ENCODE measurements at regions not wholly inside any gene's neighbourhood (a gene's known extent, or its start where the extent isn't known, plus 50 kb on each side); places are given as distances from the start of the nearest gene placed in this dataset.
"Not testable (repeated sequence)": the region's sequence is repeated elsewhere in the genome, so short reads cannot be mapped to it uniquely, and the experiment has no call there.

GRCh38 chr16:54879681-54880080 is 51.0 kb upstream of the IRX5 start:
- TF ChIP-seq JUND (IDR thresholded peaks at IDR 0.05; ENCODE audit: low read depth), result no peak
- in situ Hi-C loops (cut with HindIII; ENCODE audit: low pct_unique_long_range_greater_than_20kb, low sequenced_read_pairs), result no loop called here
- DNase-seq (ENCODE audit: low read depth in 1 of 2, low spot score in 1 of 2), result no peak

GRCh38 chr16:54878301-54878700 is 52.4 kb upstream of the IRX5 start:
- TF ChIP-seq JUND (IDR thresholded peaks at IDR 0.05; ENCODE audit: low read depth), result no peak
- in situ Hi-C loops (cut with HindIII; ENCODE audit: low pct_unique_long_range_greater_than_20kb, low sequenced_read_pairs), result no loop called here
- DNase-seq (ENCODE audit: low read depth in 1 of 2, low spot score in 1 of 2), result no peak

- DNase-seq (ENCODE audit: low read depth in 1 of 2, low spot score in 1 of 2), result no peak
- in situ Hi-C loops (cut with HindIII; ENCODE audit: low pct_unique_long_range_greater_than_20kb, low sequenced_read_pairs), result no loop called here
- TF ChIP-seq JUND (IDR thresholded peaks at IDR 0.05; ENCODE audit: low read depth), result no peak
Observed at GRCh38 chr16:54875443-54875842, 55.2 kb upstream of the IRX5 start.

- DNase-seq (ENCODE audit: low read depth in 1 of 2, low spot score in 1 of 2); in situ Hi-C loops (cut with HindIII; ENCODE audit: low pct_unique_long_range_greater_than_20kb, low sequenced_read_pairs): not testable (repeated sequence)
Observed at GRCh38 chr16:54873716-54874373, 56.8 kb upstream of the IRX5 start.

DNA sequence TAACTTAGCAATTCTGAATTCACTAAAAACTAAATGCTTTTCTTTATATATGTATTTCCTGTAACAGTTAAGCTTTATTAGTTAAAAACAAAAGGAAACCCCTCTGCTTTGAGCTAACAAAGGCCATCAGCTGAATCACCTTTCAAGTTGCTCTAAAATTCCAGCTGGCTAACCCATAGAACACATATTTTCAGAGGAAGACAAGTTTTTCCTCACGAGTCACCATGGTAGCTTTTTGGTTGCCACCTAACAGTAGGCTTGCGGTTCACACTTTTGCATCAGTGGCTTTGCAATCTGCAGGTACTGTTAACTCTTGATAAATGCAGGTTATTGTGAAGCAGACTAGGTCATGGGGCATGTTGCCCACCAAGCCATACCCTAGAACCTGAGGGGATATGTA is 57.6 kb upstream of the IRX5 start:
- no peak for DNase-seq (ENCODE audit: low read depth in 1 of 2, low spot score in 1 of 2)
- TF ChIP-seq JUND (IDR thresholded peaks at IDR 0.05; ENCODE audit: low read depth), result no peak
- in situ Hi-C loops (cut with HindIII; ENCODE audit: low pct_unique_long_range_greater_than_20kb, low sequenced_read_pairs), result no loop called here

- DNase-seq (ENCODE audit: low read depth in 1 of 2, low spot score in 1 of 2), result no peak
- in situ Hi-C loops (cut with HindIII; ENCODE audit: low pct_unique_long_range_greater_than_20kb, low sequenced_read_pairs), result no loop called here
- no peak for TF ChIP-seq JUND (IDR thresholded peaks at IDR 0.05; ENCODE audit: low read depth)
Observed at GRCh38 chr16:54870151-54870550, 60.5 kb upstream of the IRX5 start.

GRCh38 chr16:54867302-54867832 is 63.3 kb upstream of the IRX5 start:
- no peak for TF ChIP-seq JUND (IDR thresholded peaks at IDR 0.05; ENCODE audit: low read depth)
- DNase-seq (ENCODE audit: low read depth in 1 of 2, low spot score in 1 of 2), result no peak
- in situ Hi-C loops (cut with HindIII; ENCODE audit: low pct_unique_long_range_greater_than_20kb, low sequenced_read_pairs), result no loop called here

DNA sequence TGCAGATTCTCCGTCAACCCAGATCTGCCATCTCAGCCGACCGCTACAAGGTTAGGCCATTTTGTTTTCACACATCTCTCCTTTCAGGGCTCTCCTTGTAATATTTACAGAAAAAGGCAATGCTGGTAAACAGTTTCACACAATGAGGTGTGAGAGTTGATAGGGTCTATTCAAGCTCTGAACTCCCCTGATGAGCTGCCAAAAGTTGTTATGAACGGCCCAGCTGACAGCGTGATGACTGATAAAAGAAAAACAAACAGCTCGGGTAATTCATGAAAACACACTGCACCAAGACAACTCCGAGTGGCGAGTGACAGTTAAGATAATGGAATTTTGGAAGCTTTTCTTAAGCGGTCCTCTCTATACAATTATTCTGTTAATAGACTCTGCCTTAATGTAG is 68.1 kb upstream of the IRX5 start:
- no peak for TF ChIP-seq JUND (IDR thresholded peaks at IDR 0.05; ENCODE audit: low read depth)
- DNase-seq (ENCODE audit: low read depth in 1 of 2, low spot score in 1 of 2), result no peak
- in situ Hi-C loops (cut with HindIII; ENCODE audit: low pct_unique_long_range_greater_than_20kb, low sequenced_read_pairs), result no loop called here

GRCh38 chr16:54856871-54857270 is 73.8 kb upstream of the IRX5 start:
- in situ Hi-C loops (cut with HindIII; ENCODE audit: low pct_unique_long_range_greater_than_20kb, low sequenced_read_pairs), result no loop called here
- no peak for DNase-seq (ENCODE audit: low read depth in 1 of 2, low spot score in 1 of 2)
- no peak for TF ChIP-seq JUND (IDR thresholded peaks at IDR 0.05; ENCODE audit: low read depth)

- no peak for TF ChIP-seq JUND (IDR thresholded peaks at IDR 0.05; ENCODE audit: low read depth)
- in situ Hi-C loops (cut with HindIII; ENCODE audit: low pct_unique_long_range_greater_than_20kb, low sequenced_read_pairs), result no loop called here
- no peak for DNase-seq (ENCODE audit: low read depth in 1 of 2, low spot score in 1 of 2)
Observed at GRCh38 chr16:54847609-54848008, 83.1 kb upstream of the IRX5 start.

DNA sequence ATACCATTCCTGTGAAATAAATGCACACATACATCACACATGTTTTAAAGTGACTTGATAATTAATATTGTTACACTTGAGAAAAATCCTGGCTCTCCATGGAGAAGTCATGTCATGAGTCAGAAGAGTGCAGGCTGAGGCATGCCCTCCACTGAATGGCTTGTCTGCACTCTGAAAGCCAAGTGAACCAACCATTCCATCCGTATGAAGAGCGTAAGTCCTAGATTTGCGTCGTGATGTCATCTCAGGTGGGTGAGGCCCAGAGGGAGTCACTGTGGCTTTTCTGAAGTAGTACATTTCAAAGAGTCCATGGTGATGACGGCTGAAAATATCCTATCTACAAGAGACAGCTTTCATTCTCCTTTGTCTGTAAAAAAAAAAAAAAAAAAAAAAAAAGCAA is 83.5 kb upstream of the IRX5 start:
- DNase-seq (ENCODE audit: low read depth in 1 of 2, low spot score in 1 of 2), result no peak

GRCh38 chr16:54846766-54847165 is 83.9 kb upstream of the IRX5 start:
- in situ Hi-C loops (cut with HindIII; ENCODE audit: low pct_unique_long_range_greater_than_20kb, low sequenced_read_pairs), result no loop called here
- TF ChIP-seq JUND (IDR thresholded peaks at IDR 0.05; ENCODE audit: low read depth), result no peak
- peak in 1 of 2 experiments; percentile 23 for DNase-seq (ENCODE audit: low read depth in 1 of 2, low spot score in 1 of 2)

More for the DNA sequence above, 83.5 kb upstream of the IRX5 start:
- TF ChIP-seq JUND (IDR thresholded peaks at IDR 0.05; ENCODE audit: low read depth), result no peak
- in situ Hi-C loops (cut with HindIII; ENCODE audit: low pct_unique_long_range_greater_than_20kb, low sequenced_read_pairs), result no loop called here

DNA sequence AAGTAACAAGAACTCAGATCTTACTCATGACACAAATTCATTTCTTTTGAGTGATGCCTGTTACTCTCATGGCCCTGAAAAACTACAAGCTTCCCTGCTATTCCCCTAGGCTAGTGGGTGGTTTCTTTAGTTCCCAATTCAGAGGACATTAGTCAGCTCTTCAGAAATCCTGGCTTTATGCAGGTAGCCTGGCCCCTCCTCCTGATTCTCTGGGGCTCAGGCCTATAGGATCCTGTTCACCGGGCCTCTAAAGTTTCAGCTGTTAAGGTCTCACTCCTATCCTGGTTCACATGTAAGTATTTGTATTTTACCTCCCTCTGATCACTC is 87.3 kb upstream of the IRX5 start:
- in situ Hi-C loops (cut with HindIII; ENCODE audit: low pct_unique_long_range_greater_than_20kb, low sequenced_read_pairs), result no loop called here
- no peak for DNase-seq (ENCODE audit: low read depth in 1 of 2, low spot score in 1 of 2)
- no peak for TF ChIP-seq JUND (IDR thresholded peaks at IDR 0.05; ENCODE audit: low read depth)

Data from T47D (cell line).